Ascending aorta (tissue), 2 donors: ENCODE measurements at regions not wholly inside any gene's neighbourhood (a gene's known extent, or its start where the extent isn't known, plus 50 kb on each side); places are given as distances from the start of the nearest gene placed in this dataset.
"Not testable (repeated sequence)": the region's sequence is repeated elsewhere in the genome, so short reads cannot be mapped to it uniquely, and the experiment has no call there.

Experiments used
- DNase-seq, 2 donors: peaks; one replicate each; pipeline ENCODE4 v3.0.0-alpha.2; 2019; ENCODE audit warnings: low spot score in 2 of 2
- H3K27ac ChIP-seq, 2 donors: fragments of 200-600 bp; sonication (generic); one replicate each; pipeline ENCODE4 v1.5.1; 2016 to 2017; ENCODE audit warnings: mild to moderate bottlenecking in 1 of 2
- H3K27me3 ChIP-seq: fragments of 200-600 bp; sonication (generic); one replicate; pipeline ENCODE4 v1.5.1; 2017
- H3K36me3 ChIP-seq, 2 donors: fragments of 200-600 bp; sonication (generic); one replicate each; pipeline ENCODE4 v1.5.1; 2016
- H3K4me1 ChIP-seq, 2 donors: fragments of 200-600 bp; sonication (generic); one replicate each; pipeline ENCODE4 v1.5.1; 2016 to 2017; ENCODE audit warnings: mild to moderate bottlenecking in 1 of 2
- H3K4me3 ChIP-seq, 2 donors: fragments of 200-600 bp; sonication (generic); one replicate each; pipeline ENCODE4 v1.5.1; 2016 to 2017; ENCODE audit warnings: mild to moderate bottlenecking in 1 of 2
- H3K9me3 ChIP-seq, 2 donors: fragments of 200-600 bp; sonication (generic); one replicate each; pipeline ENCODE4 v1.5.1; 2016
- intact Hi-C: fragments of 100-400 bp; cut with DNase I; formaldehyde crosslinking; loops from one replicate; pipeline ENCODE4 v1.15.1; 2023
- TF ChIP-seq, protein P1 (sequence below), 3 experiments: fragments of 200-600 bp in 2 of 3; fragments of 450-650 bp in 1 of 3; sonication (generic) in 2 of 3; IDR thresholded peaks; one replicate each; pipeline ENCODE4 v1.5.1; 2016 to 2019; ENCODE audit warnings: antibody characterized with exemption in 3 of 3, mild to moderate bottlenecking in 1 of 3, moderate library complexity in 1 of 3

DNA sequence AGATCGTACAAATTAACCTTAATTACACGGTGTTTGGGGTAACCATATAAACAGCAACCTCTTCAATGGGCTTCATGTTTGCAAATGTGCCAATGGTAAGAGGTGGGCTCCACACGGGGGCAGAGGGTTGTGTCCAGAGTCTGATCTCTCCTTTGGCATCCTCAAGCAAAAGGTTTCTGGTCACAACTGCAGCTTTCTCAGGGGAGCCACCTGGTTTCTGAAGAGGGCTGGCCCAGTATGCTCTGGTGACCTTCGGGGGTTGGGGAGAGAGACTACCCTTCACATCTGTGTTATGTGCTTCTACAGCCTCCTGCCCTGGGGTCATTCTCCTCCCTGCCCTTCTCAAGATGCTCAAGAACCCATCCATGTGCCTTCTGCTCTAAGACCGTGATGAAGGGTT is 259.6 kb downstream of the CRLF2 start:
- intact Hi-C loops, result no loop called here

DNA sequence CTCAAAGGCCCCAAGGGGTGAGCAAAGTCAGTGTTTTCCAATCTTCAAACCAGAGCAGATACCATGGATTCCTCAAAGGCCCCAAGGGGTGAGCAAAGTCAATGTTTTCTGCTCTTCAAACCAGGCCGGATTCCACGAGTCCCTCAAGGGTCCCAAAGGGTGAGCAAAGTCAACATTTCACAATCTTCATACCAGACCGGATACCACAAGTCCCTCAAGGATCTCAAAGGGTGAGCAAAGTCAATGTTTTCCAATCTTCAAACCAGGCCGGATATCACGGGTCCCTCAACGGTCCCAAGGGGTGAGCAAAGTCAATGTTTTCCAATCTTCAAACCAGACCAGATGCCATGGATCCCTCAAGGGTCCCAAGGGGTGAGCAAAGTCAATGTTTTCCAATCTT is 265.2 kb downstream of the CRLF2 start:
- H3K4me3 ChIP-seq, DNase-seq, H3K9me3 ChIP-seq, H3K36me3 ChIP-seq, intact Hi-C loops, H3K27ac ChIP-seq, H3K4me1 ChIP-seq, H3K27me3 ChIP-seq: not testable (repeated sequence)

More for the DNA sequence above, 259.6 kb downstream of the CRLF2 start:
- no peaks in the 10 kb centered on the region for H3K4me1 ChIP-seq
- no peak for DNase-seq
- no peak overlapping the region for H3K4me3 ChIP-seq
- TF ChIP-seq, protein P1, sequence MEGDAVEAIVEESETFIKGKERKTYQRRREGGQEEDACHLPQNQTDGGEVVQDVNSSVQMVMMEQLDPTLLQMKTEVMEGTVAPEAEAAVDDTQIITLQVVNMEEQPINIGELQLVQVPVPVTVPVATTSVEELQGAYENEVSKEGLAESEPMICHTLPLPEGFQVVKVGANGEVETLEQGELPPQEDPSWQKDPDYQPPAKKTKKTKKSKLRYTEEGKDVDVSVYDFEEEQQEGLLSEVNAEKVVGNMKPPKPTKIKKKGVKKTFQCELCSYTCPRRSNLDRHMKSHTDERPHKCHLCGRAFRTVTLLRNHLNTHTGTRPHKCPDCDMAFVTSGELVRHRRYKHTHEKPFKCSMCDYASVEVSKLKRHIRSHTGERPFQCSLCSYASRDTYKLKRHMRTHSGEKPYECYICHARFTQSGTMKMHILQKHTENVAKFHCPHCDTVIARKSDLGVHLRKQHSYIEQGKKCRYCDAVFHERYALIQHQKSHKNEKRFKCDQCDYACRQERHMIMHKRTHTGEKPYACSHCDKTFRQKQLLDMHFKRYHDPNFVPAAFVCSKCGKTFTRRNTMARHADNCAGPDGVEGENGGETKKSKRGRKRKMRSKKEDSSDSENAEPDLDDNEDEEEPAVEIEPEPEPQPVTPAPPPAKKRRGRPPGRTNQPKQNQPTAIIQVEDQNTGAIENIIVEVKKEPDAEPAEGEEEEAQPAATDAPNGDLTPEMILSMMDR (IDR thresholded peaks at IDR 0.05), result no peak
- H3K36me3 ChIP-seq, result no peaks in the 10 kb centered on the region
- H3K27ac ChIP-seq, result no peak overlapping the region
- H3K27me3 ChIP-seq, result no peaks in the 10 kb centered on the region
- no peaks in the 10 kb centered on the region for H3K9me3 ChIP-seq

DNA sequence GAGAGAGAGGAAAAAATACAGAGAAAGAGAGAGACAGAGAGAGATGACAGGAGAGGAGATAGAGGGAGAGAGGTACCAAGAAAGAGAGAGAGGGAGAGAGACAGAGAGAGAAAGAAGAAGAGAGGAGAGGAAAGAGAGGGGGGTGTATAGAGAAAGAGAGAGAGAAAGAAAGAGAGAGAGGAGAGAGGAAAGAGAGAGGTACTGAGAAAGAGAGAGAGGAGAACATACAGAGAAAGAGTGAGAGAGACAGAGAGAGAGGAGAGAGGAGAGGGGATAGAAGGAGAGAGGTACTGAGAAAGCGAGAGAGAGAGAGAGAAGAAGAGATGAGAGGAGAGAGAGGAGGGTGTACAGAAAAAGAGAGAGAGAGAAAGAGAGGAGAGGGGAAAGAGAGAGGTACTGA is 269.4 kb downstream of the CRLF2 start:
- no peak for DNase-seq
- TF ChIP-seq, protein P1 (IDR thresholded peaks at IDR 0.05), result no peak
- no peaks in the 10 kb centered on the region for H3K27me3 ChIP-seq
- H3K4me3 ChIP-seq, result no peak overlapping the region
- H3K27ac ChIP-seq, result no peak overlapping the region
- intact Hi-C loops, result no loop called here
- no peaks in the 10 kb centered on the region for H3K4me1 ChIP-seq
- H3K36me3 ChIP-seq, result no peaks in the 10 kb centered on the region
- no peaks in the 10 kb centered on the region for H3K9me3 ChIP-seq

DNA sequence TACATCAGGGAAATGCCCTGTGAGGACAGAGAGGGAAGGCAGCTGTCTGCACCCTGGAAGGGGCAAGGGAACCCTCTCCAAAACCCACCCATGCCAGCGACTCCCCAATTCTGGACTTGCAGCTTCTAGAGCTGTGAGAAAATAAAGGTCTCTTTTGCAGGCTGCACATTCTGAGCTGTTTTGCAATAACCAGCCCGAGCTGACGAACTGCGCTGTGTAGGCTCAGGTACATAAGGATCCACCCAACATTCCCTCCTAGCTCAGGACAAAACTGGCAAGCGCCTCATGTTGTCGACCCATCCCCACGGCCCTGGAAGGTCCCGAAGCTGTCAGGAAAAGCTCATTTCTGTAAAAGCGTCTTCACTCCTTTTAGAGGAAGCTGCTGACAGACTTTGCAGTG is 271.8 kb downstream of the CRLF2 start:
- Histone ChIP-seq H3K9me3 (no peaks in the 10 kb centered on the region), H3K36me3 (no peaks in the 10 kb centered on the region), H3K4me1 (no peaks in the 10 kb centered on the region), H3K27me3 (no peaks in the 10 kb centered on the region), H3K27ac (no peak overlapping the region), H3K4me3 (no peak overlapping the region)
- DNase-seq, result no peak
- TF ChIP-seq, protein P1 (IDR thresholded peaks at IDR 0.05), result no peak
- intact Hi-C loops, result no loop called here

DNA sequence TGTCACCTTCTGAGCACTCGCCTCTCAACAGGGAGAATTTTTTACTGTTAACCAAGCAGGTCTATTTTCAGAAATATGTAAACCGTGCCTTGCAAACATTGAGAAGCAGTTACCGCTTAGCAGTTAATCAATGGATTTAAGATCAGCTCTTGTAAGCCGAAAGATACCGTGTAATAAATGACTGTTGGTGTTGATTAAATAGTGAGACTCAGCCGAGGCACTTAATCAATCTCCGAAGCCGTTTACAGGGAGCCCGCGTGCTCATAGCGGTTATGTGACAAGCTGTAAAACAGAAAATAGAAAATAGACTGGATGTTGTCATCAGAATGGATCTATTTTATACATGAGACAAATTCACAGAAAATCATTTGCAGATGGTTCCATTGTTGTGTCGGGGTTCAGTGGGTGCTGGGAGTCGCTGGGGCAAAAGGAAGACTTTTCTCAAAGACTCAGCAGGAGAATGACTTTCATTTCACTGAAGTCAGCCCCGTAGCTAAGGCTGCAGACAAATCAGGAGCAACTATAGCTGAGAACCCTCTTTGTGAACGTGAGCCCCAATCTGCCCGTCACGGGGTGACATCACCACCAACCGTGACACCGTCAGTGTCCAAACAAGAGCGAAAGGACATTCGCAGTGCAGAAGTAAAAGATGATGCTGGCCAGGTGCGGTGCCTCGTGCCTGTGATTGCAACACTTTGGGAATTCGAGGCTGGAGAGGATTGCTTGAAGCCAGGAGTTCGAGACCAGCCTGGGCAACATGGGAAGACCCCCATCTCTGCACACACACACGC is 275.3 kb downstream of the CRLF2 start:
- no peak overlapping the region for H3K27ac ChIP-seq
- no peak for DNase-seq
- no peaks in the 10 kb centered on the region for H3K9me3 ChIP-seq
- no peak overlapping the region for H3K4me3 ChIP-seq
- H3K27me3 ChIP-seq, result no peaks in the 10 kb centered on the region
- H3K4me1 ChIP-seq, result no peaks in the 10 kb centered on the region
- intact Hi-C loops, result no loop called here
- TF ChIP-seq, protein P1 (IDR thresholded peaks at IDR 0.05), result no peak
- H3K36me3 ChIP-seq, result no peaks in the 10 kb centered on the region

DNA sequence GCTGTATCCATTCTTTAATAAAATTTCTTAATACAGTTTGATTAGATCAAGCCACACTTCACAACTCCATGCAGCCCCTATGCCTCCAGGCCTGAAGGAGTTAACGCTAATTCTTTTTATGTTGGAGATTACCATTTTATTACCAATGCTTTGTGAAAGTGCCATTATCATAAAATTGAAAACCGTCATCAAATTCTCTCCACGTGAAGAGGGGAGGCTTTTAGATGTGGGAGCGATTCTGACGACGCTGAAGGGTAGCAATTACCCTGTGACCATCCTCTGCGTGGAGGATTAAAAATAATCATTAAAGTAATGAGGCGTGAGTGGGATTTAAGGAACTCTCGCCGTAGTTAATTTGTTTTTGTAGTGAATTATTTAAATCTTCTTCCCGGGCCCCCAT is 278.8 kb downstream of the CRLF2 start:
- TF ChIP-seq, protein P1 (IDR thresholded peaks at IDR 0.05), result no peak
- no peak overlapping the region for H3K4me3 ChIP-seq
- no peak overlapping the region for H3K27ac ChIP-seq
- no peaks in the 10 kb centered on the region for H3K27me3 ChIP-seq
- no peaks in the 10 kb centered on the region for H3K36me3 ChIP-seq
- DNase-seq, result no peak
- no peaks in the 10 kb centered on the region for H3K9me3 ChIP-seq
- H3K4me1 ChIP-seq, result no peaks in the 10 kb centered on the region
- intact Hi-C loops, result no loop called here
